WTC11 (cell line): ENCODE measurements at regions not wholly inside any gene's neighbourhood (a gene's known extent, or its start where the extent isn't known, plus 50 kb on each side); places are given as distances from the start of the nearest gene placed in this dataset.

Experiments used
- JUN ChIP-seq: sonication (generic); formaldehyde crosslinking; IDR thresholded peaks from 2 replicates; pipeline ENCODE4 v1.8.0; 2023; ENCODE audit warnings: mild to moderate bottlenecking, missing genetic modification reagents
- NR2C2 ChIP-seq: sonication (generic); formaldehyde crosslinking; IDR thresholded peaks from 2 replicates; pipeline ENCODE4 v1.8.0; 2022; ENCODE audit warnings: mild to moderate bottlenecking, missing genetic modification reagents
- TF ChIP-seq, protein P1 (sequence below): fragments of 200-600 bp; IDR thresholded peaks from 2 replicates; pipeline ENCODE4 v1.8.0; 2022; ENCODE audit warnings: antibody characterized with exemption

DNA sequence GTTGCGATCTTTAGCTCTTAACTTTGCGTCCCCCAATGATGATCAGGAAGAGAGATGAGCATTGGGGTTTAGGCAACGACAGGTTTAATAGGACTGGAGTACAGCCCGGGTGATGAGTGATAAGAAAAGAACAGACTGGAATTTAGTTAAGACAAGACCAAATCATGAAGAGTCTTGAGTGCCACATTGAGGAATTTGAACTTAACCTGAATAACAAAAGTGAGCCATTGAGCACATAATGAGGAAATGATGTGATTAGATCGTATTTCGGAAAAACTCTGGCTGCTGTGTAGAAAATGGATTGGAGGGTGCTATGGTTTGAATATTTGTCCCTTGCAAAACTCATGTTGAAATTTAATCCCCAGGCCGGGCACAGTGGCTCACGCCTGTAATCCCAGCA is 83.2 kb upstream of the MELK start:
- TF ChIP-seq, protein P1, sequence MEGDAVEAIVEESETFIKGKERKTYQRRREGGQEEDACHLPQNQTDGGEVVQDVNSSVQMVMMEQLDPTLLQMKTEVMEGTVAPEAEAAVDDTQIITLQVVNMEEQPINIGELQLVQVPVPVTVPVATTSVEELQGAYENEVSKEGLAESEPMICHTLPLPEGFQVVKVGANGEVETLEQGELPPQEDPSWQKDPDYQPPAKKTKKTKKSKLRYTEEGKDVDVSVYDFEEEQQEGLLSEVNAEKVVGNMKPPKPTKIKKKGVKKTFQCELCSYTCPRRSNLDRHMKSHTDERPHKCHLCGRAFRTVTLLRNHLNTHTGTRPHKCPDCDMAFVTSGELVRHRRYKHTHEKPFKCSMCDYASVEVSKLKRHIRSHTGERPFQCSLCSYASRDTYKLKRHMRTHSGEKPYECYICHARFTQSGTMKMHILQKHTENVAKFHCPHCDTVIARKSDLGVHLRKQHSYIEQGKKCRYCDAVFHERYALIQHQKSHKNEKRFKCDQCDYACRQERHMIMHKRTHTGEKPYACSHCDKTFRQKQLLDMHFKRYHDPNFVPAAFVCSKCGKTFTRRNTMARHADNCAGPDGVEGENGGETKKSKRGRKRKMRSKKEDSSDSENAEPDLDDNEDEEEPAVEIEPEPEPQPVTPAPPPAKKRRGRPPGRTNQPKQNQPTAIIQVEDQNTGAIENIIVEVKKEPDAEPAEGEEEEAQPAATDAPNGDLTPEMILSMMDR = no peak
- TF ChIP-seq JUN (no peak), NR2C2 (CRISPR knock-in tag) (no peak)
